8988T (cell line): ENCODE measurements at regions not wholly inside any gene's neighbourhood (a gene's known extent, or its start where the extent isn't known, plus 50 kb on each side); places are given as distances from the start of the nearest gene placed in this dataset.

ENCODE experiments used
- DNase-seq: peaks from one replicate; pipeline ENCODE4 v3.0.0; 2011

DNA sequence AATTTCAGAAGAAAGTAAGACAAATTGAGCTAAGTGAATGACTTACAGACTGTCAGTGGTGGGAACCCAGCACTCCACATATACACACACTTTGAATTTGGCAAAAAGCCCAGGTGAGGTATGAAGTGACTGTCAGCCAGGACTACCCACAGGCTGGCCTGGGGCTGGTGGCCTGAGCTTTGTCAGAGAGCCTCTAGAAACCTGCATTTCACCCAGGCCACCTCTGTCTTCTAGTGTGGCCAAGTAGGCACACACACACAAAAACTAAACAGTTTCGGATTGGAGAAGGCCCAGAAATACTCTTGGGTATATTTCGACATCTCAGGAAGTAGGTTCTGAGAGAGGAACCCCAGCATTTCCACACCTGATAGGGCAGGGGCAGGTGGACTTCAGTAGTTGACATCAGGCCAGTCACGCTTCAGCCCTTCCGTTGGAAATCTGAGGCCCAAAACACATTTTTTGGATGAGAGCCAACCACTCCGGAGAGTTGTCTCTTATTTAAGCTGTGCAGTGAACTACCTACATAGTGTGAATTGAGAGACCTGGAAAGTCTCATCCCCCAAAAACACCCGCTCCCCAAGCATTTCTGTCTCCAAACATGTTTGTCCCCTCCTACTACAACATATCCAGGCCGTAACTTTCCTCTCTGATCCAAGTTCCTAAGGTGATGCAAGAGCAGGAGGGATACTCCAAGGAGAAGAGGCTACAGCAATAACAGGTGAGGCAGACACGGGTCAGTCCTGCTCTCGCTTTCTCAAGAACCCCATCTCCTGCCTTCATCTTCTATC lies 167.2 kb upstream of the PROX1 start:
- DNase-seq = no peak

GRCh38 chr1:213821175-213821942 lies 166.4 kb upstream of the PROX1 start:
- DNase-seq = no peak

DNA sequence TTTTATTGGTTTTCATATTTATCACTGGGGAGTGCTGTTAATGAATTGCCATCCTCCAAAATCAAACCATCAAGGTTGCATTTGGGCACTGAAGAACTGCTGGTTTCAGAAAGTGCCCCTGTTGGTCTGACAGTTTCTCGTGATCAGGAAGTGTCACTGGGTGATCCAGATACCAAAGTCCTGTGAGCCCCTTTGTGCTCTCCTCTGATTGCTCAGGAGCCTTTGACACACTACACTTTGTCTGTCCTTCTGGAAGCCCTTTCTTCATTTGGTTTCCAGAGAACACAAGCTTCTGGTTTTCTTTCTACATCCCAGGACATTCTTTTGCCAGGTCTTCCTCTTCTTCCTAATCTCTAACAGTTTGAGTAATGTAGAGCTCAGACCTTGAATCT lies 165.8 kb upstream of the PROX1 start:
- no peak for DNase-seq

GRCh38 chr1:213826891-213827290 lies 160.9 kb upstream of the PROX1 start:
- DNase-seq = no peak

- no peak for DNase-seq
These were observed 158.9 kb upstream of the PROX1 start for GRCh38 chr1:213828867-213829266.

DNA sequence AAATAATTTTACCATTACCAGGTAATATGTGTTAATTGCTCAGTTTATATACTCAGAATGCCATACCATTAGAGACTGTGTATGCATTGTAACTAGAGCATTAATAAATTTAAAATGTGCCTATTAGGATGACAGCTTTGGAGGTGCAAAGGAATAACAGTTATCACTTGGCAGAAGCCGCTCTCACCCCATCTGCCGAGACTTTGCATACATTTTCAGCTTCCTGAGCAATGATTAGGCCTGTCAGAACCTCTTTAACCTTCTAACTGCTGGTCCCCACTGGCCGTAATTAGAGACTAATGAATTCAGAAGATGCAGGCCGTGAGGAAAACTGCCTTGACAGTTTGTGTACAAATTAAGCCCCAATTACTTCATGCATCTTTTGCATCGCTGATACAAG lies 158.0 kb upstream of the PROX1 start:
- peak; percentile 14 for DNase-seq

DNA sequence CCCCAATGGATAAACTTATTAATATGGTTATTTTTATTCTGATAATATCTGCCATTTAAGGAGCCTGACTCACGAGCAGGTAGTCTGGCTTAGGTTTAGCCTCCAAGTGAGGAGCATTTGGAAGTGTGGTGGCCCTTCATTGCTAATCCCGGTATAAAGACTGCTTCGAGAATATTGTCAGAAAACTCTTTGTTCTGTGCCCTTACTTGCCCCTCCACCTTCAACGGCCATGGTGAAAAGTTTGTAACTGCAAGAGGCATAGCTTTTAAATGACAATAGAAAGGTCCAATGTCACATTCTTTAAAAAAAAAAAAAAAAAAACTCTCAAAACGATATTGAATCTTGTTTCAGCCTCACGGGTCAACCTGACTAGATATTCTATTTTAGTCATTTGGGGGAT lies 157.4 kb upstream of the PROX1 start:
- no peak for DNase-seq

GRCh38 chr1:213840575-213840974 lies 147.2 kb upstream of the PROX1 start:
- DNase-seq = no peak

DNA sequence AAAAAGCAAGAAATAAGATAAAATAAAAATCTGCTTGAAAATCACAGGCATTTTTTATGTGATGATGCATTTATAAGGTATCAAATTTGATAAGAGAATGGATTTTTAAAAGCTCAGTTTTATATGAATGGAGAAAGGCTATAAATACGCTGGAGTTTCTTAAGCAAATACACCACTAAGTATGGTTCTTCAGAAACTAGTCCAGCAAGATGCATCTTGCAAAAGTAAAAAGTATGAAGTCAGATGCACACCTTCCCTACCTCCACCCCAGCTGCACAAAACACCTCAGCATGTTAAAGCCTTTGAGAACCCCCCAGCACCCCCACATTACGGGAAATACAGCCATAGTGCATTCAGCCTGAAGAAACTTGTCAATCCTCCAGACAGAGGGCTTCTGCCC lies 143.1 kb upstream of the PROX1 start:
- no peak for DNase-seq

DNA sequence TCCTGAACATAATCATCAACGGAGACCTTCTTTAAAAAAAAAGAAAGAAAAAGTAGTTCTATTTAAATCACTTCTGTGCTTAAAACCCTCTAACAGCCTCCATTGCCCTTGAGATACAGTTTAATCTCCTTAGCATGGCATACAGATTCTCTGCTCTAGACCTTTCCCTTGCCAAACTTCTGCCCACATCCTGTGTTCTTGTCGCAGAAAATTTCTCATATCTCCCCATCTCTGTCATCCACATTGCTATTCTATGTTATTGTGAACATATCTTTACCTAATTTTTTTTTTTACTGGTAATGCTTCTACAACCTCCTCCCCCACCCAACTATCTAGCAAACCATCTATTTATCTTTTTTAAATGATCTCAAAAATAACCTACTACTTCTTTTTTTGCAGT lies 135.7 kb upstream of the PROX1 start:
- DNase-seq = no peak

GRCh38 chr1:213858581-213858980 lies 129.2 kb upstream of the PROX1 start:
- DNase-seq = no peak

GRCh38 chr1:213861841-213862240 lies 125.9 kb upstream of the PROX1 start:
- DNase-seq = no peak

DNA sequence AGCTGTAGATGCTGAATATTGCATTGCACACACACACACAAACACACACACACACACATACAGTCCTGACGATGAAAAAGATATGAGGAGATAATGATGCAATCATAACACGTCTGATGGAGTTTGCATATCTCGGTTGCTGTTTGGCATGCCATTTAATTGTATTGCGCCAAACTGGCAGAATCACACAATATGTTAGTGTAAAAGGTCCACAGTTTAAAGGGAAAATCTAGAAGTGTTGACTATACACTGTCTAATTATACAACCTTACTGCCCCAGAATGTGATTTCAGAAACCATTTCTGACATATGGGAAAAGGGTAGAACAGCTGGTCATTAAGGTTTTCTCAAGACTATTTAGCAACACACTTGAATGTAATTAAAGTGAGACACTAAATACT lies 123.7 kb upstream of the PROX1 start:
- no peak for DNase-seq

- DNase-seq = no peak
These were observed 119.3 kb upstream of the PROX1 start for GRCh38 chr1:213868482-213868881.

DNA sequence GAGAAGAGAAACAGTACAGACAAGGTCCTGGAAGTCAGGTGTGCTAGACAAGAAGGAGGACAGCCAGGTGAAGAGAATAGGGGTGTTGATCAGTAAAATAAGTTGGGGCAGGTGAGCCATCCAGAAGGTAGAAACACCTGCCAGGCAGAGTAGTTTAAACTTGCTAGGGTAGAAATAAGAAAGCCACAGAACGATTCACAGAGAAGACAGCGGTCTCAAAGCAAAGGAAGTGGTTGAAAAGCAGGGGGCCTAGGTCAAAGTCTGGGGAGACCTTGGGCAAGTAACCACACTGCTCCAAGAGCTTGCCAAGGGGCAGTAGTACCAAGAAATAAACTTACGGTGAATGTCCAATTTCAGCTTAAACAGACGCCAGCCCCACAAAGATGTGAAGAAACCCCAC lies 116.6 kb upstream of the PROX1 start:
- no peak for DNase-seq

- no peak for DNase-seq
These were observed 113.0 kb upstream of the PROX1 start for GRCh38 chr1:213874789-213875188.

- no peak for DNase-seq
These were observed 111.2 kb upstream of the PROX1 start for GRCh38 chr1:213876531-213876930.

GRCh38 chr1:213883618-213884017 lies 104.2 kb upstream of the PROX1 start:
- no peak for DNase-seq

GRCh38 chr1:213884402-213884801 lies 103.4 kb upstream of the PROX1 start:
- DNase-seq = no peak

GRCh38 chr1:213884942-213885341 lies 102.8 kb upstream of the PROX1 start:
- DNase-seq = no peak

GRCh38 chr1:213887842-213888241 lies 99.9 kb upstream of the PROX1 start:
- DNase-seq = no peak

DNA sequence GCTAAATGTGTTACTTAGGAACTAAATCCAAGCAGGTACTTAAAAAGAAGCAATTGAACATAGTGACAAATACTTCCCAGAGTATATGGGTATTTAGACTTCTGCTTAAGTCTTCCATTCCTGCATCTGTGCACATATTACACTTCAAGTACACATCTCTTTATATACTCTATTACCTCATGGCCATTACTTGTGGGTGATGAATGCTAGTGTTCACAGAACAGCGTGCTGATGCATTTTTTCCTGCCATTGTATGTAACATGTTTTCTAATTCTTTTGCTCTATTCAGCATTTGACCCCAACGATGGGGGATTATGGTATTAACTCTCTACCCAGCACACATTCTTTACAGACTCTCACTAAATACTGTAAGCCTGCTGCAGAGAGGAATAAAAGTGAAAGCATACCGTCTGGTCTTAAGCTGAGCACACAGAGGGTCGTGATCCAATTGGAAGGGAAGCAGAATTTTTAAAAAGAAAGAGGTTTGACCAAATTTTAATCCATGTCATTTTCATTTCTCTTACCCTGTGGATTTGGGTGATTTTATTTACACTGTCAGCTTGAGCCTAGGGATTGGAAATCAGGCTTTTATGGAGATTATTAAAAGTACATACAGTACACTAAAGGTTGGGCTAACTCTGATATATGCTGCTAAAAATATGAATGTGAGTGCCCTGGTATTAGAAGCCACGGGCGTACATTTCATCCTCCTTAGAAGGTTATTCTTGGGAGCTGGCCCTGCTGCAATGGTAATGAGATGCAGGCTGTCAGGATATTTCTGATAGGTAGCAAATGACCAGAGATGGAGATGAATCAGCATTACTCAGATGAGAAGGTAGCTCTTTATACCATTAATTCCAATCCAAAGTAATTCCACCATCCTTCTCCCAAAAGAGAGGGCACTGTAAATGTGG lies 95.5 kb upstream of the PROX1 start:
- no peak for DNase-seq

- no peak for DNase-seq
These were observed 89.1 kb upstream of the PROX1 start for GRCh38 chr1:213898684-213899083.
